GM19239 (cell line): ENCODE measurements at regions not wholly inside any gene's neighbourhood (a gene's known extent, or its start where the extent isn't known, plus 50 kb on each side); places are given as distances from the start of the nearest gene placed in this dataset.

Source experiments
- DNase-seq: peaks from one replicate; pipeline ENCODE4 v3.0.0; 2011; ENCODE audit warnings: low spot score; ENCODE audit not compliant: insufficient read length
- FAIRE-seq: peaks from 2 replicates; lab custom pipeline; 2011; peaks lifted over from hg19 to GRCh38; lab: Jason Lieb, UNC

DNA sequence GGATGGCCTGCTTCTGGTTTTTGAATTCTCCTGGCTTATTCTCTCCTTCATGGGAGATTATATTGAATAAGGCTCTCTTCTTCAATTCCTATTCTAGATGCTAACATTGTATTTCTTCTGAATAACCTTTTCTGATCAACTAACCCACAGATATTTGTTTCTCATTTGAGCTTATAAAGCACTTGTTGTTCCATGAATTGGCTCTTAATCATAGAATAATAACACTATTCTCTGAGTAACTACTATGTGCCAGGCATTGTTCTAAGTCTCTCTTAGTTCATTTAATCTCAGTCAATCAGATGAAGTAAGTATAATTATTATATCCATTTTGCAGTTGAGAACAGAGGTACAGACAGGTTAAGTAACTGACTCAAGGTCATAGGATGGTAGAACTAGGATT, 136.3 kb upstream of the MLIP start:
- no peak for FAIRE-seq
- DNase-seq, result no peak

DNA sequence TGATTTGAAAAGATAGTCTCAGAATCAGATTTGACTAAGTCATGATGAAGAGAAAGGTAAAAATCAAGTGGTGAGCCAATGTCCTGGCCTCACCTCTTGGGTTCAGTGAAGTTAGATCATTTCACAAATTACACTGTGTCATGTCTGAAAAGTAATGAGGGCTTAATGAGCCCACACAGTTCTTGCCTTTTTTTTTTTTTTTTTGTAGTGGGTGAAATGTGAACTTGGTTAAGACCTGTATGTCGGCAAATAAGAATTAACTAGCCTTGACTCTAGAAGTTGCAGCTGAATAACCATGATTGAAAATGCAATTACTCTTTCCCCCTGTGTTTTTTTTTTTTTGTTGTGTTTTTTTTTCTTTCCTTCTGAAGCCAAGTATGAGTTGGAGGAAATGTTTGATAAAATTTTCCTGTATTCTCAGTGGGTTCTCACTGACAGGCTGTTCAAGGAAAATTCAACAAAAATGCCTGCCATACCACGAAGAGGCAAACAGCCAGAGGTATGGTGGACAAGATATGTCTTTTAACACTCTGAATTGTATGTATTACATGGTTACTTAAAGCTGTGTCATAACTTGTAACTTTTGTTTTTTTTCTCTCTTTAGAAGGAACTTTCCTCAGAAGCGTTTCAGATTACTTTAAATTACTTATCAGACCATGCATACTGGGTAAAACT, 135.2 kb upstream of the MLIP start:
- DNase-seq (no peak), FAIRE-seq (no peak)

DNA sequence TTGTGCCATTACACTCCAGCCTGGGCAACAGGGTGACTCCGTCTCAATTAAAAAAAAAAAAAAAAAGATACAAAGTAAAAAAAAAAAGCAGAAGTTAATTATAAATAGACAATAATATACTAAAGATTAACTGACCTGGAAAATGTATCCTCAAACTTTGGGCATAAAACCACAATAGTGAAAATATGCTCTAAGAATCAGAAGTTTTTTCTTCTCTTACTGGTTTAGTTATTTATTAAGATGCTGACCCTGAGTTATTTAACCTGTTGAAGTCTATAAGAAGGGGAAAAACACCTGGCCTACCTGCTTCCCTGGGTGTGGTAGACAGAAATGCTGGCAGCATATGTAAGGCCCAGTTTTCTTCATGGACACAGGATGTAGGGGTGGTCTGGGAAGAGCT, 133.7 kb upstream of the MLIP start:
- DNase-seq (no peak), FAIRE-seq (no peak)

DNA sequence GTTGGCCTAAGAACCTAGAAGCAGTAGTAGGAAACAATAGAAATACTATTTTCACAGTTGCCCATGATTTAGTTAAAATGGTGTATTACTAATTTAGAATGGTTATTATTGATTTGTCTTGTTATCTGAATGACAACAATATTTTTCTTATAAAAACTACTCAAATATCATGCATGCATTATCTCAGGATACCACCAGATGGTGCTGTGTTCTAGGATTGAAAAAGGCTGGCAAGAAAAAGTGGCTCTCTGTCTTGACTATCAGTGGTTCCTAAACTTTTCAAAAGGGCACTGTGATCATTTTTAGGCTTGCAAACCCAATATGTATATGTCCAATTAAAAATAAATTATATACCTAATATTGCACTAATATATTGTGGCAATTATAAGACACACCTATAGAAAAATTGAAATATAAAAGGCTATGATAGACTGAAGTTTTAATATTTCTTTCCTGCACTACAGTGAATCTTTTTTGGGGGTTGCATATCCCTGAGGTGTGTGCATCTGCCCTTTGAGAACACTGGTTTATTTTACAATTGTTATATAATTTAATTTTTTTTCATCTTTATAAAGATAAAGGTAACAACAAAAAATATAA, 131.7 kb upstream of the MLIP start:
- FAIRE-seq, result peak; percentile 59

DNA sequence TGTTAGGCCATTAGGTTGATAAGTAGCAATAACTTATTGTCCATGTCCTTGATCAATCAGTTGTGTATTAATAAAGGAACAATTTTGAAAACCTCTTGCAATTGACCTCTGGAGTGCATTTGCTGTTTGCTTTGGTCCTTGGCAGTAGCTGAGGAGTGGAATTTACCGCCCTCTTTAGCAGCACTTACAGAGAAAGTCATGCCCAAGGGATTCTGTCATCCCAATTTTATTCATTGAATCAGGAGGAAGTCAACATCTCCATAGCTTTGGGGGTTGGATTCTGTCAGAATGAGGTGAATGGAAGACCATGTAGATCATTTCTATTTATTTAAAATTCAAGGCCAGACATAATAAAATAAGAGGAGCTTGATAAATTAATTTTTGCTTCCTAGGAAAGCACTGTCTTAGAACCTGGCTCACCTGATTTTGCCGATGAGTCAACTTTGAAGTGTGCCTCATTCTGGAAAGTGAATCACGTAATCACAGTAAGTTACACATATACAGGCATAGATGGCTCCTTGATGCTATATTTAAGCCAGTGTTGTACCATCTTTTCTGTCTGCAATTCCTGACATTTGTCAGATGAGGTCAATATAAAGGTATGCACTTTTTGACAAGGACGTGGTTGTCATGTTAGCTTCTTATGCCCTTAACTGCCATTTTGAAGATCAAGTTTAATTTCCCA, 128.7 kb upstream of the MLIP start:
- no peak for DNase-seq
- FAIRE-seq, result no peak

More for the DNA sequence above, 131.7 kb upstream of the MLIP start:
- peak; percentile 16 for DNase-seq

DNA sequence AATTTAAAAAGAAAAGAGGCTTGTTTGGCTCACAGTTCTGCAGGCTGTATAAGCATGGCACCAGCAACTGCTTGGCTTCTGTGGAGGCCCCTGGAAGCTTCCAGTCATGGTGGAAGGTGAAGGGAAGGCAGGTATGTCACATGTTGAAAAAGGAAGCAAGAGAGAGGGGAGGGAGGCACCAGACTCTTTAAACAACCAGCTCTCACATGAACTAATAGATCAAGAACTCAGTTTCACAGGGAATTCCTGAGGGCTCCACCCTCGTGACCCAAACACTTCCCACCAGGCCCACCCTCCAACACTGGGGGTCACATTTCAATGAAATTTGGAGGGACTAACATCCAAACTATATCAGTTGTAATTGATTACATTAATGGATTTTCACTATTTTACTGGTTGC, 127.9 kb upstream of the MLIP start:
- DNase-seq (no peak), FAIRE-seq (no peak)

DNA sequence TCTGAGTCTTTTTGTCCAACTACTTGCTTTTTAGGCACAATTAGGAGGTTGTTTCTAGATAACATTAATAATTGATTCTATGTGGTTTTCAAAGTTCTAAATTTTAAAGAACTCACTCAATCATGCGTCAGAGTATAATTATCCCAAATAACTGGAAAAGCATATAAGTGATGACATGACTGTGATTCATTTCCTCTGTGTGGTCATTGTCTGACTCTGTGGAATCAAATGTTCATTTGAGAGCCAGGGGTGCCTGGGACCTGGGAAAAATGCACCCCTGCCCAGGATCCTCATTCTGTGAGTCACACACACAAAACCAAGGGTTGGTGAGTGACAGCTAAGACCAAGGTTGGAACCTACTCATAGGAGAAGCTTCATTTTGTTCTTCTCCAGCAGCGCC, 127.1 kb upstream of the MLIP start:
- no peak for FAIRE-seq

DNA sequence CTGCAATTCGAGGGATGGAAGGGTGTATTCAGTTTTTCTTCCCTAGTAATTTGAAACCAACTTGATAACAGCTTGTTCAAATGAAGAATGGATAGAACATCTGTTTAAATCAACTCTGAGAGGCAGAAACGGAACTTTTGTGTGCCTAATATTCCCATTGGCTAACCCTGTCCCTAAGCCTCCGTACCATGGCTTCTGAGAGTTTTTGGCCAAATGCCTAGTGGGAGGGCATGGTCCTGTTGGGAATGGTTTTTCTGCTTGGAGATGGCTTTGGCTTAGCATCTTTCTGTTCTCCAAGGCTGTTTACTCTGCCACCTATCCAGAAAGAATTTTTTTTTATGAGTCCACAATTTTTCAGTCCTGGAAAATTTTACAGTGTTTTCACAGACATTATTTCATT, 126.7 kb upstream of the MLIP start:
- DNase-seq, result no peak
- FAIRE-seq, result no peak

More for the DNA sequence above, 127.1 kb upstream of the MLIP start:
- DNase-seq, result no peak

DNA sequence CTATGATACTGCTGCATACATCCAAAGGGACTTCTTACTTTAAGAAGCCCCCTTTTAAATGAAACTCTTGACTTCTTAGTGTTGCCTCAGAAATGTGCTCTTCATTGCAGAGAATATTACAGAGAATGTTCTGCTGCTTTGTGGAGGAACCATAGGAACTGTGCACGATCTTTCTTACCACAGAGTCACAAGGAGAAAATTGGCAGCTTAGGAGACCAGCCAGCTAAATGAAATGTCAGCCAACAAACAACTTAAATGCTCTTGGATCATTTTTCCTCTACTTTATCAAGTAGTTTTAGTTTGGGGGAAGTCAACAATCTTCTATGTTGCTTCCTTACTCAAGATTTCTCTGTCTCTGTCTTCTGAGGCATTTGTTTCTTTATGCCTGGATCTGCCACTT, 125.9 kb upstream of the MLIP start:
- no peak for FAIRE-seq
- DNase-seq, result no peak

DNA sequence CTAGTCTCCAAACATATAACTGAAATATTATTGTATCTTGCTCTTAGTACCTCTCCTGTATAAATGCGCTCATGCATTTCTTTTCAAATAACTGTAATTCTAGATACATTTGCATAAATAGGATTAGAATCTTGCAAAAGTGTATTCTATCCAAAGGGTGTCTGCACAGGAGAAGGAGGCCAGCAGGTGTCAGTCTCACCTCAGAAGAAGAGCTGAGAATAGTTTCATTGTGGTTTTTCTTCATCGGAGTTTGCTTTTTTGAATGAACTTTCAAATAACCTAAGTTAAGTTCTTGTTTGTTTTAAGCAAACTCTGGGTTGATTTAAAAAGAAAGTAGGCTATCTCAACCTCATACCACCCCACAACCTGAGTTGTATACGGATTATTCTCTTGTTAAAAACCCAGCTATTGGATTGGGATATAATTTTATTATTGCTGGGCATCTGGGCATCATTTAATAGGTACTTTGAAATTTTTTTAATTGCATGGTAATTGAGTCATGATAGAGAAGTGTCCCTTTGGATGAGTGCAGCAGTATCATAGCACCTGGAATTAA, 125.0 kb upstream of the MLIP start:
- FAIRE-seq, result peak; percentile 35
- DNase-seq, result no peak

DNA sequence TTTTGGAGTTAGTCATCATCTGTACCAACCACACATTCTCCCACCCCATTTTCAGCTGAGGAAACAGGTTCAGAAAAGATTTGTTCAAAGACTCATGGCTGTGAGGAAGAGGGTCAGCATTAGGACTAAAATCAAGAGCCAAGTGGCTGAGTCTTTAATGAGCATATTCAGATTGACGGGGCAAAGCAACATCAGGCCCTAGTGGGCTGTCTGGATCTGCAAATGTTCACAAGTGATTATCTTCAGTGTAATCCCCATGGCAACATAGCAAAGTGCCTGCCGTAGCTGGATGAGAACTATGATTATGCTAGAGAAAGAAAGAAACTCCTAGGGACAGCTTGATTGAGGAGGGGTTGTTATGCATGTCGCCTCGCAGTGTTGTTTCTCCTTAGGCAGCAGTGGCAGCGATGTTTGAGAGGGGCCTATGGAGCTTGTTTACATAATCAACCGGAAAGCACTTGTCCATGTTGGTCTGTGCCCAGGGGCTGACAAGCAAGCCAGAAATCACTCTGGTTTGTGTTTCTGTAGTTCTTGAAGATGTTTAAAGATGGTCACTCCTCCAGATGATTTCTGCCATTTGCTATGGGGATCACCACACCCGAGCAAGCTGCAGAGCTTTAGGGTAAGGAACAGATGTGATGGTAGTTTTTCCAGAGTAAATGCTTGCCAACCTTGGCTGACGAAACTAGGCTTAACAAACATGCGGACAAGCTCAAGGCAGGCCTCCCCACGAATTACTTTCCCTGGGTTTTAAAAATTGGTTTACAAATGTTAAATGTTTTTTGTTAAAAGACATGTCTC, 124.3 kb upstream of the MLIP start:
- DNase-seq, result no peak
- no peak for FAIRE-seq

DNA sequence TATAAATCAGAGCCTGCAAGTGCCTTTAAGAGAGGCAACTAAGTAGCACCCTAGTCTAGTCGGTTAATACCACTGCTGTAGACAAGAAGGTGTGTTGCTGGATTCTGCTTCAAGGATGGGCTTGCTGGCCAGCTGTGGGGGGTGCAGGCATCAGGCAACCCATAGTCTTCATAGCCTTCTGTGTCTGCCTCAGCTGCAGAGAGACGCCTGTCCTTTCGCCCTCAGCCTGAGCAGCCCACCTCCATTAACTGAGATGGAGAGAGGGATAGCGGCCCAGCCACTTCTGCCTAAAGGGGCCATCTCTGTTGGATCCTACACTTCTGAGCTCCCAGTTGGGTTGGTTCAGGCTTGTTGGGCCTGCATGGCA, 123.7 kb upstream of the MLIP start:
- FAIRE-seq (no peak), DNase-seq (no peak)

DNA sequence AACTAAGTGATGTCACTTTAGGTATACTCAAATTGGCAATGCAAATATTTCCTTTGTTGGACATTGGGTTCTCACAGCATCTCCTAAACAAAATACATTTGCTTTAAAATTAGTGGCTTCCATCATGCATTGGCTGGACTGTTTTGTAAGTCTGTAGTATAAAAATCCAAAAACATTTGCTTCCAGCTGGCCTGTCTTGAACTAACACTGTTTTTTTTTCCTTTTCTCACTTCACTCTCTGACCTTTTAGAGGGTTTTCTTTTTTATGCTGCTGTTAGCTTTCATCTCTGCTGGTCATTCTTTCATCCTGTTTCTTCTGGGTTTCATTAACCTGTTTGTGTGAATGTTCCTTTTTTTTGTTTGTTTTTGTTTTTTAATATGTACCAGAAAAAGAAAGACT, 121.7 kb upstream of the MLIP start:
- DNase-seq (no peak), FAIRE-seq (no peak)

DNA sequence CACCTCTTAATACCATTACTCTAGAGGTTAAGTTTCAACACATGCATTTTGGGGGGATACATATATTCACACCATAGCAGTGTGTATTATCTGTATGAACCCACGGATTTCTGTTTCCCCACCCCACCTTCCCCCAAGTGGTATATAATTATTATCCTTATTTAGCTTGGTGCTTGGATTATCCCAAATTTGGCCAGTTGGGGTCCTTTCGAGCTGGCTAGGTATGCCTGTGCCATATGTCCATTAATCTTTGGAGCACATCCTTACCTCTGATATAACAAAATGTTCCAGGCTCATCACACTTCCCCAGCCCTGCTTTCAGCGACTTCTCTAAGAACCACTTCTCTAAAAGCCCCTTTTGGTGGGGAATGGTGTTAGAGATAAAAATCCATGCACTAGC, 118.7 kb upstream of the MLIP start:
- FAIRE-seq (no peak), DNase-seq (no peak)

DNA sequence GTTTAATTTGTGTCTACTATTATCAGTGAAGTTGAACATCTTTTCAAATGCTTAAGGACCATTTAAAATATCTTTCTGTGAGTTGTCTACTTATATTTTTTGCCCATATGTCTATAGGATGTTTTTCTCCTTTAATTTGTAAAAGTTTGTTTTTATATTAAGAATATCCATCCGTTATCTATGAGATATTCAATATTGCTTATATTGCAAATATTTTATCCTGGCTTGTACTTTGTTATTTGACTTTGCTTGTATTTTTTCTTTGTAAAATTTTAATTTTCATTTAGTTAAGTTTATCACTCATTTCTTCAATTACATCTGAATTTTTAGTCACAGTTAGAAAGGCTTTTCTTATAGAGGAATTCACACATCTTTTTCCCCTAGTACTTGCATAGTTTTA, 117.0 kb upstream of the MLIP start:
- FAIRE-seq, result no peak
- DNase-seq, result no peak

DNA sequence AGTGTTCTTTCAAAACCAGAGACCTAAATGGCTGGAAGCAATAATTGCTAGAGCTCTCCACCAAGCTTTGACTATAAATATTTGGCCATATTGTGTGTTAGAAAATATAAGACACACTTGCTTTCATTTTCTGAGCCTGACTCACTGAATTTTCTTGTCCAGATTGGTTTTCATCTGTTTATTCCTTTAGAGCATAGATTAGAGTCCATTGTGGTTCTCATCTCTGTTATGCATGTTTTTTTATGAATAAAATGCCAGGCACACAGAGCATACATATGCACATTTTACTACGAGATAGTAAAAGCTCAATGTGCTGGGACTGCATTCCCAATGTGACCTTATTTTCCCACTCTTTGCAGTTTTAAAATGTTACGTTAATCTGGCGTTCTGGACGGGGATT, 115.3 kb upstream of the MLIP start:
- FAIRE-seq, result no peak
- no peak for DNase-seq

DNA sequence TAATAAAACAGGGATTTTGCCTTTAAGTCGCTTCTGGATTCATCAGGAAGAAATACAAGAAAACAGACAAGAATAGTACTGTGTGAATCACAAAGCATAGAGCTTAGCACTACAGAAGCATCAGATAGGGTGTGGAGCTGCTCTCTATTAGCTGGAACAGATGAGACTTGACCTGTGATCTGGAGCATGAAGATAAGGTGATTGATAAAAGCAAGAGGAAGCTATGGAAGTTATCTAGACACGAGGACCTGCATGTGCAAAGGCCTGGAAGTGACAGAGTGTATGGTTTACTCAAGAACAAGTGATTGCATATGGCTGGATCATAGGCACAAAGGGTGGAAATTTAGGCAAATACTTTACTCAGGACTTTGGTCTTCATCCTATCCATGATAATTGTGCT, 112.9 kb upstream of the MLIP start:
- FAIRE-seq (no peak), DNase-seq (no peak)

DNA sequence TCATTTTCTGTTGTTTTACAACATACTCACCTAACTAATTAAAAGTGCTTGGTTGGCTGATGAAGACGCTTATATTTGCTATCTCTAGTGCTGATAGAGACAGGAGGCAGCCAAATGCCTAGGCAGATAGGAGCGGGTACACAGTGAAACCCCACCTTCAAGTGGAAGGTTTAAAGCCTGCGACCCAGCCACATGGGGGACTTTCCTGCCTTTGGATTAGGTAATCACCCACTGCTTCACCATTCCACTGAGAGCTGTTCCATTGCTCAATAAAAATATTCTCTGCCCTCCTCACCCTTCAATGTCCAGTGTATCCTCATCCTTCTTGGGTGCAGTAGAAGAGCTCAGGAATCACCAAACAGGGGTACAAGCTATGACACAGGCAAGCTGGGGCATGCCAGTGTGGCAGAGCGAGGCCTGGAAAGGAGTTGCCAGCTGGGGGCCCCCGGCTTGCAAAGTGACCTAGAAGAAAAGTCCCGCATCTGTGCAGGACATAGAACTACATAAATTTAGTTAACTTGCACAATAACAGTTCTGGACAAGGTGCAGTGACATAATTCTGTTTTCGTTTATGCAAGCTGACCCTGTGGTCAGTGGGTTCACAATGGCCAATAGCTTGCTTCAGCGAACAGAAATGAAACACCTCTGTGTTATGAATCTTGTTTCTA, 112.0 kb upstream of the MLIP start:
- FAIRE-seq, result no peak
- DNase-seq, result no peak

DNA sequence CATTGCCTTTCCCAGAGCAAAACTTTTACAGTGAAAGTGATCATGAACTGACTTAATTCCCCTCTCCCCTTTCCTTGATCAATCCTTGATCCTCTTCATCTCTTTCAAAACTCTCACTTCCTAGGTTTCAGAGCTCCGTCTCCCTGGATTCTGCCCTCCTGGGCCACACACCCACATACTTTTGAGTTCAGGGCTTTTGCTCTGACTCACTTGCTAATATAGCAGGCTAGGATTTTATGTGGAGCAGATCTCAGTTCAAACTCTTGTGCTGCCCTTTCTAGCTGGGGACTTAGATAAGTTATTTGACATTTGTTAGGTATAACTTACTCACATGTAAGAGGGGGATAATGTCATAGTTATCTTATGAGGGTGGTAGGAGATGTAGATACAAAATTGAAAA, 109.1 kb upstream of the MLIP start:
- DNase-seq (no peak), FAIRE-seq (no peak)

DNA sequence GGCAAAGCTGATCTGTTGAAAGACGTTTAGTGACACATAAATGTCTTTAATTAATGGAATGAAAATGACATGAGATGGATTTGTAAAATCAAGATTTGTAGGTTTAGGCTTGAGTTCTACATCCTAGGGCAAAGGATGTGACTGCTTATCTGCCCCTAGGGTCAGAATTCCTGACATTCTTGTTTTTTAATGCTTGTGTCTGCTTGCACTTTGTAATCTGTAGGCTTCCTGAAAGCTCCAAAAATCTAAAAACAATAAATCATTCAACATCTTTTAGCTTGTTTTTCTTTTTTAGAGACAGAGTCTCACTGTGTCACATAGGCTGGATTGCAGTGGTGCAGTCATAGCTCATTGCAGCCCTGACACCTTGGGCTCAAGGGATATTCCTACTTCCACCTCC, 107.9 kb upstream of the MLIP start:
- FAIRE-seq (no peak), DNase-seq (no peak)
